HepG2 (cell line): ENCODE measurements at regions not wholly inside any gene's neighbourhood (a gene's known extent, or its start where the extent isn't known, plus 50 kb on each side); places are given as distances from the start of the nearest gene placed in this dataset.

ENCODE experiments used
- ATAC-seq: fragments of 200-7000 bp; cut with Tn5 transposase; 3 replicates; pipeline ENCODE4 v1.9.1; 2020; ENCODE audit warnings: mild to moderate bottlenecking, moderate library complexity
- BruUV-seq: library from RNA; stranded (reverse); fragments of 400-500 nt; replicated peaks from 2 replicates; lab custom pipeline; 2021; lab: Mats Ljungman, UMichigan
- CTCF ChIA-PET: fragments of 300-600 bp; formaldehyde crosslinking; extraction: SDS; loops from one replicate; lab custom pipeline; 2021; ENCODE audit warnings: low total read pairs, inconsistent platforms, low intra/inter-chr PET ratio; lab: Yijun Ruan, JAX
- POLR2A ChIA-PET: fragments of 350-600 bp; sonication (Branson Sonifier 250); formaldehyde crosslinking; loops from one replicate; lab custom pipeline; 2020; ENCODE audit warnings: antibody characterized with exemption, inconsistent platforms; lab: Yijun Ruan, JAX
- DNase-seq: peaks from one replicate; pipeline ENCODE4 v3.0.0-alpha.2; 2015; ENCODE audit warnings: low spot score
- FAIRE-seq: peaks from 3 replicates; lab custom pipeline; 2011; peaks lifted over from hg19 to GRCh38; lab: Jason Lieb, UNC
- H2AFZ ChIP-seq: one replicate; pipeline ENCODE4 v1.6.1; 2011; ENCODE audit warnings: low read length, inconsistent platforms
- H3K27ac ChIP-seq: fragments of 300-600 bp; 3 replicates; pipeline ENCODE4 v1.8.0; 2011; ENCODE audit warnings: mixed run types, mild to moderate bottlenecking, mixed read lengths, low read length, inconsistent platforms; ENCODE audit not compliant: insufficient read depth; ENCODE audit errors: extremely low read length
- H3K27me3 ChIP-seq, 2 experiments: fragments of 200-600 bp in 1 of 2; 2 replicates in 1 of 2; 3 replicates in 1 of 2; pipeline versions ENCODE4 v1.6.0 to v1.8.0; 2011; ENCODE audit warnings: low read length in 2 of 2, mild to moderate bottlenecking in 2 of 2, moderate library complexity in 2 of 2, inconsistent platforms in 1 of 2; ENCODE audit not compliant: insufficient read depth in 2 of 2, control insufficient read depth in 1 of 2
- H3K36me3 ChIP-seq, 2 experiments: fragments of 200-600 bp in 1 of 2; replicated peaks in 1 of 2; 2 replicates in 1 of 2; 3 replicates in 1 of 2; pipeline versions ENCODE4 v1.5.1 to v1.8.0; 2011; ENCODE audit warnings: low read length in 2 of 2, inconsistent platforms in 1 of 2; ENCODE audit not compliant: insufficient read depth in 2 of 2, control insufficient read depth in 1 of 2
- H3K4me1 ChIP-seq: 2 replicates; pipeline ENCODE4 v1.5.1; 2012; ENCODE audit warnings: low read length, inconsistent platforms; ENCODE audit not compliant: insufficient read depth
- H3K4me2 ChIP-seq: 2 replicates; pipeline ENCODE4 v1.6.0; 2011; ENCODE audit warnings: low read depth, low read length, inconsistent platforms
- H3K4me3 ChIP-seq, 3 experiments: fragments of 200-600 bp in 1 of 3; sonication (generic), shearing (Covaris generic) in 1 of 3; replicated peaks in 1 of 3; 2 replicates each; pipeline ENCODE4 v1.5.1; 2011 to 2016; ENCODE audit warnings: low read length in 3 of 3, inconsistent platforms in 2 of 3, low read depth in 2 of 3, mild to moderate bottlenecking in 2 of 3, control low read depth in 1 of 3, mixed read lengths in 1 of 3; ENCODE audit not compliant: insufficient read depth in 1 of 3
- H3K79me2 ChIP-seq: one replicate; pipeline ENCODE4 v1.6.1; 2011; ENCODE audit warnings: low read length, inconsistent platforms; ENCODE audit not compliant: insufficient read depth
- H3K9ac ChIP-seq: 2 replicates; pipeline ENCODE4 v1.6.0; 2011; ENCODE audit warnings: mild to moderate bottlenecking, low read depth, low read length, inconsistent platforms; ENCODE audit not compliant: insufficient read depth
- H3K9me3 ChIP-seq: 2 replicates; pipeline ENCODE4 v1.5.1; 2012; ENCODE audit warnings: mild to moderate bottlenecking, low read length
- H4K20me1 ChIP-seq: 2 replicates; pipeline ENCODE4 v1.6.0; 2011; ENCODE audit warnings: inconsistent platforms, mild to moderate bottlenecking, low read length, moderate library complexity; ENCODE audit not compliant: insufficient read depth
- BRCA1 ChIP-seq: sonication (generic); formaldehyde crosslinking; IDR thresholded peaks from 2 replicates; pipeline ENCODE4 v1.4.0; 2020; ENCODE audit warnings: missing genetic modification reagents
- HNRNPK ChIP-seq: fragments of 200-400 bp; formaldehyde crosslinking; IDR thresholded peaks from 2 replicates; pipeline ENCODE4 v1.6.1; 2018; ENCODE audit warnings: low read length, low read depth, moderate library complexity, mild to moderate bottlenecking; ENCODE audit not compliant: poor library complexity, severe bottlenecking
- MTF1 ChIP-seq: sonication (generic); formaldehyde crosslinking; IDR thresholded peaks from 2 replicates; pipeline ENCODE4 v1.5.0; 2020; ENCODE audit warnings: missing genetic modification reagents
- SAFB2 ChIP-seq: sonication (generic); formaldehyde crosslinking; IDR thresholded peaks from 2 replicates; pipeline ENCODE4 v1.5.1; 2020; ENCODE audit warnings: missing genetic modification reagents, low read depth, mild to moderate bottlenecking, borderline replicate concordance
- ZNF343 ChIP-seq: sonication (generic); formaldehyde crosslinking; IDR thresholded peaks from 2 replicates; pipeline ENCODE4 v1.4.0; 2020; ENCODE audit warnings: mild to moderate bottlenecking, missing genetic modification reagents
- ZNF768 ChIP-seq: sonication (generic); formaldehyde crosslinking; IDR thresholded peaks from 2 replicates; pipeline ENCODE4 v1.4.0; 2020; ENCODE audit warnings: missing genetic modification reagents
- ZNF772 ChIP-seq: sonication (generic); formaldehyde crosslinking; IDR thresholded peaks from 2 replicates; pipeline ENCODE4 v1.5.0; 2020; ENCODE audit warnings: mild to moderate bottlenecking, missing genetic modification reagents
- ZSCAN22 ChIP-seq: sonication (generic); formaldehyde crosslinking; IDR thresholded peaks from 2 replicates; pipeline ENCODE4 v1.4.0; 2020; ENCODE audit warnings: mild to moderate bottlenecking, missing genetic modification reagents
- WGBS: methylation state at CpG from one replicate; pipeline ENCODE4 v1.1.6; 2017; ENCODE audit warnings: low lambda C conversion rate; 5-methylcytosine and 5-hydroxymethylcytosine counted together
- in situ Hi-C: cut with HindIII; loops from 2 replicates; pipeline ENCODE4 v1.10.0; 2017; ENCODE audit warnings: low pct_unique_long_range_greater_than_20kb; ENCODE audit not compliant: extremely low pct_ligation_motif_present
- intact Hi-C: fragments of 100-400 bp; cut with micrococcal nuclease; formaldehyde crosslinking; loops from one replicate; pipeline ENCODE4 v1.10.0; 2022; ENCODE audit not compliant: unreplicated experiment
- TF ChIP-seq, protein P1 (sequence below): IDR thresholded peaks from 2 replicates; pipeline ENCODE4 v1.4.0; 2020; ENCODE audit warnings: mild to moderate bottlenecking, missing genetic modification reagents
- TF ChIP-seq, protein P2 (sequence below): sonication (generic); formaldehyde crosslinking; conservative IDR thresholded peaks from 2 replicates; pipeline ENCODE4 v1.4.0; 2020; ENCODE audit warnings: mild to moderate bottlenecking, missing genetic modification reagents, moderate library complexity
- TF ChIP-seq, protein P3 (sequence below): sonication (generic); formaldehyde crosslinking; IDR thresholded peaks from 2 replicates; pipeline ENCODE4; 2020; ENCODE audit warnings: missing genetic modification reagents, mild to moderate bottlenecking, borderline replicate concordance

DNA sequence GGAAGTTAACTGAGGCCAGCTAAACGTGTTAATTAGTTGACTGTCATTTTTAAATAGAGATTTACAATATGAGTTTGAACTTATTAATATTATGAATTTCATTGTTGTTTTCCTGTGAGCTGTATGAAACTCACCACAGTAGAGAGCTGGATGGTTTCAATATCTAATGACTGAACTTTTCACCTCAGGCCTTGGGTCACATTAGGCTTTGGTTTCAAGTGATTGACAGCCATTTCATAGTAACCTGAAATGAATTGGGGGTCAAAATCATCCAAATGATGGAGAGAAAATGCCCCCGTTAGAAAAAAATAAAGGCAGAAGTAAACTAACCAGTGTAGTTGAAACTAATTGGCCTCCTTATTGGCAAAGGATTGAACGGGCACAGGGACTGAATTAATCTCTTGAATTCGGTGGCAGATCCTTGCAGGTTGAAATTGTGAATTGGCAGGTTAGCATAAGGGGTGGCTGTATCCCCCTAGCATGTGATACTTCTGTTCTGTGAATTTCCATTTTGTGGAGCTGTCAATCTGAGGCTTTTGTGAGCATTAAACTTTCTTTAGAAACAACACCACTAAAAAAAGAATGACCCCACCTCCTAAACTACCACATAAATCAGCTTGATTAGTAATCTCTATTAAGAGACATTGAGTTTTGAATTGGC is 155.1 kb upstream of the MMS22L start:
- Histone ChIP-seq H4K20me1 (no peaks in the 10 kb centered on the region), H3K4me1 (no peaks in the 10 kb centered on the region), H3K36me3 (no peaks in the 10 kb centered on the region), H3K27ac (no peak overlapping the region), H3K9me3 (no peaks in the 10 kb centered on the region), H3K4me2 (no peak overlapping the region), H3K79me2 (no peaks in the 10 kb centered on the region), H3K27me3 (no peaks in the 10 kb centered on the region), H2AFZ (no peak overlapping the region), H3K4me3 (no peak overlapping the region), H3K9ac (no peak overlapping the region)
- FAIRE-seq (no peak), DNase-seq (no peak), ATAC-seq (no peak)
- in situ Hi-C loops, result no loop called here
- CTCF ChIA-PET, result no interaction called here
- TF ChIP-seq MTF1 (no peak), BRCA1 (no peak), ZNF768 (CRISPR knock-in tag) (no peak), ZSCAN22 (no peak), SAFB2 (no peak), ZNF772 (CRISPR knock-in tag) (no peak), ZNF343 (no peak), HNRNPK (no peak)
- TF ChIP-seq, protein P1, sequence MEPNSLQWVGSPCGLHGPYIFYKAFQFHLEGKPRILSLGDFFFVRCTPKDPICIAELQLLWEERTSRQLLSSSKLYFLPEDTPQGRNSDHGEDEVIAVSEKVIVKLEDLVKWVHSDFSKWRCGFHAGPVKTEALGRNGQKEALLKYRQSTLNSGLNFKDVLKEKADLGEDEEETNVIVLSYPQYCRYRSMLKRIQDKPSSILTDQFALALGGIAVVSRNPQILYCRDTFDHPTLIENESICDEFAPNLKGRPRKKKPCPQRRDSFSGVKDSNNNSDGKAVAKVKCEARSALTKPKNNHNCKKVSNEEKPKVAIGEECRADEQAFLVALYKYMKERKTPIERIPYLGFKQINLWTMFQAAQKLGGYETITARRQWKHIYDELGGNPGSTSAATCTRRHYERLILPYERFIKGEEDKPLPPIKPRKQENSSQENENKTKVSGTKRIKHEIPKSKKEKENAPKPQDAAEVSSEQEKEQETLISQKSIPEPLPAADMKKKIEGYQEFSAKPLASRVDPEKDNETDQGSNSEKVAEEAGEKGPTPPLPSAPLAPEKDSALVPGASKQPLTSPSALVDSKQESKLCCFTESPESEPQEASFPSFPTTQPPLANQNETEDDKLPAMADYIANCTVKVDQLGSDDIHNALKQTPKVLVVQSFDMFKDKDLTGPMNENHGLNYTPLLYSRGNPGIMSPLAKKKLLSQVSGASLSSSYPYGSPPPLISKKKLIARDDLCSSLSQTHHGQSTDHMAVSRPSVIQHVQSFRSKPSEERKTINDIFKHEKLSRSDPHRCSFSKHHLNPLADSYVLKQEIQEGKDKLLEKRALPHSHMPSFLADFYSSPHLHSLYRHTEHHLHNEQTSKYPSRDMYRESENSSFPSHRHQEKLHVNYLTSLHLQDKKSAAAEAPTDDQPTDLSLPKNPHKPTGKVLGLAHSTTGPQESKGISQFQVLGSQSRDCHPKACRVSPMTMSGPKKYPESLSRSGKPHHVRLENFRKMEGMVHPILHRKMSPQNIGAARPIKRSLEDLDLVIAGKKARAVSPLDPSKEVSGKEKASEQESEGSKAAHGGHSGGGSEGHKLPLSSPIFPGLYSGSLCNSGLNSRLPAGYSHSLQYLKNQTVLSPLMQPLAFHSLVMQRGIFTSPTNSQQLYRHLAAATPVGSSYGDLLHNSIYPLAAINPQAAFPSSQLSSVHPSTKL (CRISPR knock-in tag), result no peak
- TF ChIP-seq, protein P2, sequence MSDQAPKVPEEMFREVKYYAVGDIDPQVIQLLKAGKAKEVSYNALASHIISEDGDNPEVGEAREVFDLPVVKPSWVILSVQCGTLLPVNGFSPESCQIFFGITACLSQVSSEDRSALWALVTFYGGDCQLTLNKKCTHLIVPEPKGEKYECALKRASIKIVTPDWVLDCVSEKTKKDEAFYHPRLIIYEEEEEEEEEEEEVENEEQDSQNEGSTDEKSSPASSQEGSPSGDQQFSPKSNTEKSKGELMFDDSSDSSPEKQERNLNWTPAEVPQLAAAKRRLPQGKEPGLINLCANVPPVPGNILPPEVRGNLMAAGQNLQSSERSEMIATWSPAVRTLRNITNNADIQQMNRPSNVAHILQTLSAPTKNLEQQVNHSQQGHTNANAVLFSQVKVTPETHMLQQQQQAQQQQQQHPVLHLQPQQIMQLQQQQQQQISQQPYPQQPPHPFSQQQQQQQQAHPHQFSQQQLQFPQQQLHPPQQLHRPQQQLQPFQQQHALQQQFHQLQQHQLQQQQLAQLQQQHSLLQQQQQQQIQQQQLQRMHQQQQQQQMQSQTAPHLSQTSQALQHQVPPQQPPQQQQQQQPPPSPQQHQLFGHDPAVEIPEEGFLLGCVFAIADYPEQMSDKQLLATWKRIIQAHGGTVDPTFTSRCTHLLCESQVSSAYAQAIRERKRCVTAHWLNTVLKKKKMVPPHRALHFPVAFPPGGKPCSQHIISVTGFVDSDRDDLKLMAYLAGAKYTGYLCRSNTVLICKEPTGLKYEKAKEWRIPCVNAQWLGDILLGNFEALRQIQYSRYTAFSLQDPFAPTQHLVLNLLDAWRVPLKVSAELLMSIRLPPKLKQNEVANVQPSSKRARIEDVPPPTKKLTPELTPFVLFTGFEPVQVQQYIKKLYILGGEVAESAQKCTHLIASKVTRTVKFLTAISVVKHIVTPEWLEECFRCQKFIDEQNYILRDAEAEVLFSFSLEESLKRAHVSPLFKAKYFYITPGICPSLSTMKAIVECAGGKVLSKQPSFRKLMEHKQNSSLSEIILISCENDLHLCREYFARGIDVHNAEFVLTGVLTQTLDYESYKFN, result no peak
- TF ChIP-seq, protein P3, sequence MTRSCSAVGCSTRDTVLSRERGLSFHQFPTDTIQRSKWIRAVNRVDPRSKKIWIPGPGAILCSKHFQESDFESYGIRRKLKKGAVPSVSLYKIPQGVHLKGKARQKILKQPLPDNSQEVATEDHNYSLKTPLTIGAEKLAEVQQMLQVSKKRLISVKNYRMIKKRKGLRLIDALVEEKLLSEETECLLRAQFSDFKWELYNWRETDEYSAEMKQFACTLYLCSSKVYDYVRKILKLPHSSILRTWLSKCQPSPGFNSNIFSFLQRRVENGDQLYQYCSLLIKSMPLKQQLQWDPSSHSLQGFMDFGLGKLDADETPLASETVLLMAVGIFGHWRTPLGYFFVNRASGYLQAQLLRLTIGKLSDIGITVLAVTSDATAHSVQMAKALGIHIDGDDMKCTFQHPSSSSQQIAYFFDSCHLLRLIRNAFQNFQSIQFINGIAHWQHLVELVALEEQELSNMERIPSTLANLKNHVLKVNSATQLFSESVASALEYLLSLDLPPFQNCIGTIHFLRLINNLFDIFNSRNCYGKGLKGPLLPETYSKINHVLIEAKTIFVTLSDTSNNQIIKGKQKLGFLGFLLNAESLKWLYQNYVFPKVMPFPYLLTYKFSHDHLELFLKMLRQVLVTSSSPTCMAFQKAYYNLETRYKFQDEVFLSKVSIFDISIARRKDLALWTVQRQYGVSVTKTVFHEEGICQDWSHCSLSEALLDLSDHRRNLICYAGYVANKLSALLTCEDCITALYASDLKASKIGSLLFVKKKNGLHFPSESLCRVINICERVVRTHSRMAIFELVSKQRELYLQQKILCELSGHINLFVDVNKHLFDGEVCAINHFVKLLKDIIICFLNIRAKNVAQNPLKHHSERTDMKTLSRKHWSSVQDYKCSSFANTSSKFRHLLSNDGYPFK, result no peak
- no TSS peak for BruUV-seq
- WGBS, result 0% methylated on average over 4 of the region's 4 CpGs
- intact Hi-C loops, result no loop called here
- POLR2A ChIA-PET, result no interaction called here
